ENCODE measurements at regions not wholly inside any gene's neighbourhood (a gene's known extent, or its start where the extent isn't known, plus 50 kb on each side); places are given as distances from the start of the nearest gene placed in this dataset.

GRCh38 chr3:21120826-21121225 is 630.2 kb downstream of the ZNF385D start:
- H3K4me1 Mint-ChIP-seq = no peaks in the 10 kb centered on the region
- H3K27ac Mint-ChIP-seq = no peak overlapping the region
- no peak for DNase-seq
- ATAC-seq = no peak
- intact Hi-C loops (cut with DNase I, micrococcal nuclease) = no loop called here
- no peaks in the 10 kb centered on the region for H3K27me3 Mint-ChIP-seq
- CTCF ChIA-PET = no interaction called here
- peaks cover 19% of the 10 kb centered on the region for H3K9me3 Mint-ChIP-seq (ENCODE audit: low read depth)
- POLR2A ChIA-PET = no interaction called here
- H3K36me3 Mint-ChIP-seq (ENCODE audit: low read depth) = no peaks in the 10 kb centered on the region
- H3K4me3 Mint-ChIP-seq = no peak overlapping the region

GRCh38 chr3:21117370-21117769 is 633.6 kb downstream of the ZNF385D start:
- POLR2A ChIA-PET = no interaction called here
- intact Hi-C loops (cut with DNase I, micrococcal nuclease) = no loop called here
- ATAC-seq = no peak
- no peak overlapping the region for H3K27ac Mint-ChIP-seq
- H3K9me3 Mint-ChIP-seq (ENCODE audit: low read depth) = peaks cover 16% of the 10 kb centered on the region
- no peak for DNase-seq
- H3K36me3 Mint-ChIP-seq (ENCODE audit: low read depth) = no peaks in the 10 kb centered on the region
- no peaks in the 10 kb centered on the region for H3K4me1 Mint-ChIP-seq
- H3K27me3 Mint-ChIP-seq = no peaks in the 10 kb centered on the region
- no peak overlapping the region for H3K4me3 Mint-ChIP-seq
- CTCF ChIA-PET = no interaction called here

- DNase-seq (no peak), ATAC-seq (no peak)
- H3K4me1 Mint-ChIP-seq = no peaks in the 10 kb centered on the region
- peaks cover 14% of the 10 kb centered on the region for H3K9me3 Mint-ChIP-seq (ENCODE audit: low read depth)
- ChIA-PET POLR2A (no interaction called here), CTCF (no interaction called here)
- H3K27ac Mint-ChIP-seq = no peak overlapping the region
- no peaks in the 10 kb centered on the region for H3K36me3 Mint-ChIP-seq (ENCODE audit: low read depth)
- no peak overlapping the region for H3K4me3 Mint-ChIP-seq
- H3K27me3 Mint-ChIP-seq = no peaks in the 10 kb centered on the region
- intact Hi-C loops (cut with DNase I, micrococcal nuclease) = no loop called here
Observed at GRCh38 chr3:21109056-21109455, 642.0 kb downstream of the ZNF385D start.

DNA sequence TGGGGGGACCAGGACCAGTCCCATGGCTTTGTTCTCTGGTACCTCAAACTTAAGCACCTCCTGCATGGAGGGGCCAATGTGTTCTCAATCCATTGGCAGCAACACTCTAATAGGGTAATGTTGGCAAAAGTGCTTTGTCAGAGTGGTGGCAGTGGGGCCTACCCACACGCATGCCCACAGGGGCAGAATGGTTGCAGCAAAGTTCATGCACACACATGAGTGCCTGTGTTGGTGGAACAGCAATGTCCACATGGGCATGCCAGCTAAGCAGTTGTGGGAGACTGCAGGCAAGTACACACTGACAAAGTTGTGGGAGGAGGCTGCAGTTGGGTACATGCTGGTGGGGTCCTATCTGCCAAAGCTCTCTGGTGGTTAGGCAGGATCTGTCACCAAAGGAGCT is 645.2 kb downstream of the ZNF385D start:
- POLR2A ChIA-PET = no interaction called here
- ATAC-seq (no peak), DNase-seq (no peak)
- H3K27ac Mint-ChIP-seq = no peak overlapping the region
- H3K4me1 Mint-ChIP-seq = no peaks in the 10 kb centered on the region
- no peaks in the 10 kb centered on the region for H3K27me3 Mint-ChIP-seq
- H3K4me3 Mint-ChIP-seq = no peak overlapping the region
- H3K36me3 Mint-ChIP-seq (ENCODE audit: low read depth) = no peaks in the 10 kb centered on the region
- CTCF ChIA-PET = no interaction called here
- intact Hi-C loops (cut with DNase I, micrococcal nuclease) = no loop called here
- H3K9me3 Mint-ChIP-seq (ENCODE audit: low read depth) = peaks cover 15% of the 10 kb centered on the region

- H3K4me3 Mint-ChIP-seq = no peak overlapping the region
- intact Hi-C loops (cut with DNase I, micrococcal nuclease) = no loop called here
Observed at GRCh38 chr3:21100656-21101359, 650.2 kb downstream of the ZNF385D start.

GRCh38 chr3:21094686-21095085 is 656.3 kb downstream of the ZNF385D start:
- ATAC-seq (no peak), DNase-seq (no peak)
- no peaks in the 10 kb centered on the region for H3K4me1 Mint-ChIP-seq
- ChIA-PET CTCF (no interaction called here), POLR2A (no interaction called here)
- no peaks in the 10 kb centered on the region for H3K27me3 Mint-ChIP-seq
- no peak overlapping the region for H3K27ac Mint-ChIP-seq
- no peak overlapping the region for H3K4me3 Mint-ChIP-seq
- peaks cover 2% of the 10 kb centered on the region for H3K9me3 Mint-ChIP-seq (ENCODE audit: low read depth)
- H3K36me3 Mint-ChIP-seq (ENCODE audit: low read depth) = no peaks in the 10 kb centered on the region
- intact Hi-C loops (cut with DNase I, micrococcal nuclease) = no loop called here

More at GRCh38 chr3:21100656-21101359, 650.2 kb downstream of the ZNF385D start:
- ATAC-seq = no peak
- no peaks in the 10 kb centered on the region for H3K4me1 Mint-ChIP-seq
- ChIA-PET CTCF (no interaction called here), POLR2A (no interaction called here)
- H3K36me3 Mint-ChIP-seq (ENCODE audit: low read depth) = no peaks in the 10 kb centered on the region
- no peaks in the 10 kb centered on the region for H3K27me3 Mint-ChIP-seq
- peaks cover 19% of the 10 kb centered on the region for H3K9me3 Mint-ChIP-seq (ENCODE audit: low read depth)
- no peak overlapping the region for H3K27ac Mint-ChIP-seq
- DNase-seq = no peak

DNA sequence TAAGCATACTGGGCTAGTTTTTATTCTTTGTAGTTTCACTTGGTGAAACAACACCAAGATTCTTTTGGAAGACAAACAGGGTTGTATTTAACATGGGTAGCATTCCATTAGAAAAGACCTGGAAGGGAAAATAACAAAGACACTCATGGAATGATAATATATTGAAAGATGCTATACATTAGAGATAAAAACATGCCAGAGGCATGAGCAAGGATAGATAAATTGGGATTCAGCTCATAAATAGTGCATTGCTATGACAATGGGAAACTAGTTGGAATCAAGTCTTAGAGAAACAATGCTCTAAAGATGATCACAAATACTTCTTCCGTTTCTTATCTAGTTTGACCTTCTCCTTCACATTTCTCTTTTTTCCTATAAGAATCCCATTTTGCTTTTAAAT is 677.4 kb downstream of the ZNF385D start:
- Mint-ChIP-seq H3K36me3 (ENCODE audit: low read depth) (no peaks in the 10 kb centered on the region), H3K9me3 (ENCODE audit: low read depth) (peaks cover 14% of the 10 kb centered on the region), H3K4me1 (no peaks in the 10 kb centered on the region), H3K4me3 (no peak overlapping the region), H3K27me3 (no peaks in the 10 kb centered on the region), H3K27ac (no peak overlapping the region)
- ChIA-PET CTCF (no interaction called here), POLR2A (no interaction called here)
- no peak for DNase-seq
- no peak for ATAC-seq
- intact Hi-C loops (cut with DNase I, micrococcal nuclease) = no loop called here

DNA sequence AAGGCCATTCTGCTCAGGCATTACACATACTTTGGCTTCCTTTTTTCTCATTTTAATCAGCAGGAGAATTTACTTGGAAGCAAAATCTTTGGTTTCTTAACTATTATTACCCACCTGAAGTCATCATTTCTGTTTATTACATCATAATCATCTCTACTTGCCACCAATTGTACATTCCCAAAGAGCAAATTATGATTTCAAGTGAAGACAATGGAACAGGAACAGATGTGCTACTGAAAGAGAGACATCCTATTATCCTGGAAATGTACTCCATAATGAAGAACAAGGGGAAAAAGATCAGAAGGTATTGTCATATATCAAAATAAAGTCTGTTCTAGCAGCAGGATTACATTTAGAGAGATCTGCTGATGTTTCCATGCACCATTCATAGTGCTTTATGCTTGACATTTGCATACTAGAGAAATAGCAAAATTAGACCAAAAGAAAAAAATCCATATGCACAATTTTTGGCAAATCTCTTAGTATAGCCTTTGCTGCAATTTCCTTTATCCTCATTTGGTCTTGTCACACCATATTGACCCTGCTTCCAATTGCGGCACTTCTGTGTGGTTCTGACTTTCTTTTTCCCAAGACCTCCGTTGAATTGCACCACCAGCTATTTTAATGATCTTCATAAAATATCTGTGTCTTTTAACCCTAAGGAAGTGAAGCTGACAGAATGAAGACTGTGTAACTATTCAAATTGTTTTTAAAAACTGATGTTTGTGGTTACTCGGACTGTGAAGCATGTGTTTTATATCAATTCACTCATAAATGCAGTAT is 683.8 kb downstream of the ZNF385D start:
- H3K4me3 Mint-ChIP-seq = no peak overlapping the region
- CTCF ChIA-PET = no interaction called here

DNA sequence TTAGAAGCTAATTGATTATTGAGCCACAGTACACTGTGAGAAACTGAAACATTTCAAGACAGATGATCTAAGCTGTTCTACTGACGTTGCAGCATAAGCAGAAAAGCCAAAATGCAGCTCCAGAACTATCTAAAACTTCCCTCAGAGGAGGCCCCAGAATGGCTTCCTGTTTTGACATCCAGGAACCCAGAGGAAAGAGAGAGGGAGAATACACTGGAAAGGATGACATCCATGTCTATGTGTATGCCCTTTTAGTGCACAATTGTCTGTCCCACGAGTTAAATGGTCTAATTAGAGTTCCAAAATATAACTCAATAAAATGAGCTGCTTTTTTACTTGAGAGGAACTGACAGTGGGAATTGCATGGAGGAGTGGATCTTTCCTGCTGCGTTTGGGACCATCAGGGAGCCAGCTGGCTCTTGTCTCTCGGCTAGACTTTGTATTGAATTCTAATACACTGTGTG is 688.1 kb downstream of the ZNF385D start:
- ChIA-PET POLR2A (no interaction called here), CTCF (interaction anchor here (0.7 kb wide), 1 partner anchor 47 kb away, joined by 3 read pairs; no protein-coding TSS in a partner anchor)
- intact Hi-C loops (cut with DNase I, micrococcal nuclease) = no loop called here
- no peaks in the 10 kb centered on the region for H3K36me3 Mint-ChIP-seq (ENCODE audit: low read depth)
- no peak overlapping the region for H3K27ac Mint-ChIP-seq
- peaks cover 5% of the 10 kb centered on the region for H3K9me3 Mint-ChIP-seq (ENCODE audit: low read depth)
- no peaks in the 10 kb centered on the region for H3K27me3 Mint-ChIP-seq
- H3K4me1 Mint-ChIP-seq = no peaks in the 10 kb centered on the region
- no peak for DNase-seq
- H3K4me3 Mint-ChIP-seq = no peak overlapping the region
- ATAC-seq = no peak

More for the DNA sequence above, 683.8 kb downstream of the ZNF385D start:
- intact Hi-C loops (cut with DNase I, micrococcal nuclease) = no loop called here
- POLR2A ChIA-PET = no interaction called here
- Mint-ChIP-seq H3K36me3 (ENCODE audit: low read depth) (no peaks in the 10 kb centered on the region), H3K9me3 (ENCODE audit: low read depth) (peaks cover 12% of the 10 kb centered on the region), H3K4me1 (no peaks in the 10 kb centered on the region), H3K27me3 (no peaks in the 10 kb centered on the region), H3K27ac (no peak overlapping the region)
- ATAC-seq (no peak), DNase-seq (no peak)

GRCh38 chr3:21059404-21059803 is 691.6 kb downstream of the ZNF385D start:
- Mint-ChIP-seq H3K36me3 (ENCODE audit: low read depth) (no peaks in the 10 kb centered on the region), H3K9me3 (ENCODE audit: low read depth) (no peaks in the 10 kb centered on the region), H3K27ac (no peak overlapping the region), H3K27me3 (no peaks in the 10 kb centered on the region), H3K4me3 (no peak overlapping the region), H3K4me1 (no peaks in the 10 kb centered on the region)
- no peak for DNase-seq
- POLR2A ChIA-PET = no interaction called here
- CTCF ChIA-PET = no interaction called here
- ATAC-seq = no peak
- intact Hi-C loops (cut with DNase I, micrococcal nuclease) = no loop called here

GRCh38 chr3:21056293-21056692 is 694.7 kb downstream of the ZNF385D start:
- no peak overlapping the region for H3K4me3 Mint-ChIP-seq
- intact Hi-C loops (cut with DNase I, micrococcal nuclease) = no loop called here
- CTCF ChIA-PET = no interaction called here
- ATAC-seq (no peak), DNase-seq (no peak)
- no peaks in the 10 kb centered on the region for H3K27me3 Mint-ChIP-seq
- H3K36me3 Mint-ChIP-seq (ENCODE audit: low read depth) = no peaks in the 10 kb centered on the region
- POLR2A ChIA-PET = no interaction called here
- H3K27ac Mint-ChIP-seq = no peak overlapping the region
- H3K4me1 Mint-ChIP-seq = no peaks in the 10 kb centered on the region
- H3K9me3 Mint-ChIP-seq (ENCODE audit: low read depth) = peaks cover 1% of the 10 kb centered on the region

- ATAC-seq (no peak), DNase-seq (no peak)
- POLR2A ChIA-PET = no interaction called here
- intact Hi-C loops (cut with DNase I, micrococcal nuclease) = no loop called here
- no peak overlapping the region for H3K4me3 Mint-ChIP-seq
- H3K36me3 Mint-ChIP-seq (ENCODE audit: low read depth) = no peaks in the 10 kb centered on the region
- no peaks in the 10 kb centered on the region for H3K4me1 Mint-ChIP-seq
- peaks cover 3% of the 10 kb centered on the region for H3K9me3 Mint-ChIP-seq (ENCODE audit: low read depth)
- no peaks in the 10 kb centered on the region for H3K27me3 Mint-ChIP-seq
- no peak overlapping the region for H3K27ac Mint-ChIP-seq
- CTCF ChIA-PET = no interaction called here
Observed at GRCh38 chr3:21055015-21055414, 696.0 kb downstream of the ZNF385D start.
